ENCODE measurements at regions not wholly inside any gene's neighbourhood (a gene's known extent, or its start where the extent isn't known, plus 50 kb on each side); places are given as distances from the start of the nearest gene placed in this dataset.

GRCh38 chr9:129514497-129514867 lies 106.4 kb downstream of the C9orf50 start:
- no peak for DNase-seq (ENCODE audit: extremely low spot score, unreplicated experiment)
- no peaks in the 10 kb centered on the region for H3K27me3 Mint-ChIP-seq
- no peaks in the 10 kb centered on the region for H3K36me3 Mint-ChIP-seq
- H3K27ac Mint-ChIP-seq = no peak overlapping the region
- peaks cover 6% of the 10 kb centered on the region for H3K9me3 Mint-ChIP-seq
- no peak for TF ChIP-seq CTCF (conservative IDR thresholded peaks at IDR 0.05)
- no peak overlapping the region for H3K4me3 Mint-ChIP-seq
- no peaks in the 10 kb centered on the region for H3K4me1 Mint-ChIP-seq (ENCODE audit: unreplicated experiment)

- Mint-ChIP-seq H3K4me1 (ENCODE audit: unreplicated experiment) (no peaks in the 10 kb centered on the region), H3K36me3 (no peaks in the 10 kb centered on the region), H3K27me3 (no peaks in the 10 kb centered on the region)
Measured at GRCh38 chr9:129513856-129514496, 106.9 kb downstream of the C9orf50 start.

GRCh38 chr9:129513282-129513681 lies 107.6 kb downstream of the C9orf50 start:
- H3K9me3 Mint-ChIP-seq = peaks cover 6% of the 10 kb centered on the region
- no peak overlapping the region for H3K27ac Mint-ChIP-seq
- no peaks in the 10 kb centered on the region for H3K4me1 Mint-ChIP-seq (ENCODE audit: unreplicated experiment)
- H3K4me3 Mint-ChIP-seq = no peak overlapping the region
- no peak for DNase-seq (ENCODE audit: extremely low spot score, unreplicated experiment)
- TF ChIP-seq CTCF (conservative IDR thresholded peaks at IDR 0.05) = no peak
- no peaks in the 10 kb centered on the region for H3K27me3 Mint-ChIP-seq
- no peaks in the 10 kb centered on the region for H3K36me3 Mint-ChIP-seq

More at GRCh38 chr9:129513856-129514496, 106.9 kb downstream of the C9orf50 start:
- Mint-ChIP-seq H3K9me3 (peaks cover 6% of the 10 kb centered on the region), H3K4me3 (no peak overlapping the region), H3K27ac (no peak overlapping the region)
- DNase-seq (ENCODE audit: extremely low spot score, unreplicated experiment) = no peak
- TF ChIP-seq CTCF (conservative IDR thresholded peaks at IDR 0.05) = no peak

- H3K27ac Mint-ChIP-seq = no peak overlapping the region
- H3K9me3 Mint-ChIP-seq = peaks cover 6% of the 10 kb centered on the region
- no peaks in the 10 kb centered on the region for H3K27me3 Mint-ChIP-seq
- no peak for TF ChIP-seq CTCF (conservative IDR thresholded peaks at IDR 0.05)
- DNase-seq (ENCODE audit: extremely low spot score, unreplicated experiment) = no peak
- no peak overlapping the region for H3K4me3 Mint-ChIP-seq
- H3K36me3 Mint-ChIP-seq = no peaks in the 10 kb centered on the region
- peaks cover 4% of the 10 kb centered on the region for H3K4me1 Mint-ChIP-seq (ENCODE audit: unreplicated experiment)
Measured at GRCh38 chr9:129511285-129511900, 109.5 kb downstream of the C9orf50 start.

GRCh38 chr9:129509533-129509928 lies 111.4 kb downstream of the C9orf50 start:
- H3K27ac Mint-ChIP-seq = no peak overlapping the region
- H3K27me3 Mint-ChIP-seq = no peaks in the 10 kb centered on the region
- peaks cover 9% of the 10 kb centered on the region for H3K4me1 Mint-ChIP-seq (ENCODE audit: unreplicated experiment)
- H3K36me3 Mint-ChIP-seq = no peaks in the 10 kb centered on the region
- H3K4me3 Mint-ChIP-seq = no peak overlapping the region
- no peak for TF ChIP-seq CTCF (conservative IDR thresholded peaks at IDR 0.05)
- peaks cover 6% of the 10 kb centered on the region for H3K9me3 Mint-ChIP-seq
- DNase-seq (ENCODE audit: extremely low spot score, unreplicated experiment) = no peak
